ENCODE measurements at regions not wholly inside any gene's neighbourhood (a gene's known extent, or its start where the extent isn't known, plus 50 kb on each side); places are given as distances from the start of the nearest gene placed in this dataset.
"Not testable (repeated sequence)": the region's sequence is repeated elsewhere in the genome, so short reads cannot be mapped to it uniquely, and the experiment has no call there.

- no peak for FAIRE-seq
Measured at GRCh38 chr6:133057352-133057751, 183.8 kb upstream of the EYA4 start.

GRCh38 chr6:133062077-133062476 lies 179.1 kb upstream of the EYA4 start:
- no peak for FAIRE-seq

GRCh38 chr6:133062696-133063306 lies 178.4 kb upstream of the EYA4 start:
- FAIRE-seq: no peak

GRCh38 chr6:133067960-133068359 lies 173.2 kb upstream of the EYA4 start:
- FAIRE-seq: no peak

- FAIRE-seq: no peak
Measured at GRCh38 chr6:133070410-133071043, 170.6 kb upstream of the EYA4 start.

- no peak for FAIRE-seq
Measured at GRCh38 chr6:133079901-133080300, 161.3 kb upstream of the EYA4 start.

GRCh38 chr6:133083248-133083967 lies 157.7 kb upstream of the EYA4 start:
- FAIRE-seq: peak; percentile 45

- FAIRE-seq: no peak
Measured at GRCh38 chr6:133085471-133085870, 155.7 kb upstream of the EYA4 start.

- no peak for FAIRE-seq
Measured at GRCh38 chr6:133085896-133086295, 155.3 kb upstream of the EYA4 start.

- no peak for FAIRE-seq
Measured at GRCh38 chr6:133088931-133089695, 152.0 kb upstream of the EYA4 start.

GRCh38 chr6:133092199-133092598 lies 149.0 kb upstream of the EYA4 start:
- no peak for FAIRE-seq

GRCh38 chr6:133092771-133093170 lies 148.4 kb upstream of the EYA4 start:
- FAIRE-seq: no peak

- FAIRE-seq: not testable (repeated sequence)
Measured at GRCh38 chr6:133093211-133093610, 147.9 kb upstream of the EYA4 start.

- no peak for FAIRE-seq
Measured at GRCh38 chr6:133093956-133094355, 147.2 kb upstream of the EYA4 start.

- FAIRE-seq: no peak
Measured at GRCh38 chr6:133097208-133097607, 143.9 kb upstream of the EYA4 start.

- FAIRE-seq: no peak
Measured at GRCh38 chr6:133099573-133099972, 141.6 kb upstream of the EYA4 start.

- FAIRE-seq: no peak
Measured at GRCh38 chr6:133100865-133101264, 140.3 kb upstream of the EYA4 start.

- FAIRE-seq: no peak
Measured at GRCh38 chr6:133101790-133102189, 139.4 kb upstream of the EYA4 start.

- FAIRE-seq: no peak
Measured at GRCh38 chr6:133106934-133107333, 134.2 kb upstream of the EYA4 start.

- no peak for FAIRE-seq
Measured at GRCh38 chr6:133108419-133108818, 132.7 kb upstream of the EYA4 start.

GRCh38 chr6:133114973-133115372 lies 126.2 kb upstream of the EYA4 start:
- no peak for FAIRE-seq

GRCh38 chr6:133115946-133116345 lies 125.2 kb upstream of the EYA4 start:
- FAIRE-seq: no peak

- no peak for FAIRE-seq
Measured at GRCh38 chr6:133128191-133128590, 113.0 kb upstream of the EYA4 start.

- FAIRE-seq: no peak
Measured at GRCh38 chr6:133129556-133129955, 111.6 kb upstream of the EYA4 start.

All from islet of Langerhans (tissue), 1 donor.